Esophagus squamous epithelium (tissue), 4 donors: ENCODE measurements at regions not wholly inside any gene's neighbourhood (a gene's known extent, or its start where the extent isn't known, plus 50 kb on each side); places are given as distances from the start of the nearest gene placed in this dataset.

ENCODE experiments used
- POLR2A ChIP-seq, 4 donors: fragments of 450-650 bp; IDR thresholded peaks; one replicate each; pipeline ENCODE4 v1.6.1; 2017; ENCODE audit warnings: antibody characterized with exemption in 4 of 4, mild to moderate bottlenecking in 4 of 4, moderate library complexity in 3 of 4
- TF ChIP-seq, protein P1 (sequence below), 6 experiments: fragments of 450-650 bp in 4 of 6; fragments of 200-600 bp in 2 of 6; sonication (generic) in 2 of 6; IDR thresholded peaks; one replicate each; pipeline ENCODE4 v1.5.1; 2016 to 2019; ENCODE audit warnings: antibody characterized with exemption in 6 of 6, mild to moderate bottlenecking in 4 of 6, moderate library complexity in 4 of 6

DNA sequence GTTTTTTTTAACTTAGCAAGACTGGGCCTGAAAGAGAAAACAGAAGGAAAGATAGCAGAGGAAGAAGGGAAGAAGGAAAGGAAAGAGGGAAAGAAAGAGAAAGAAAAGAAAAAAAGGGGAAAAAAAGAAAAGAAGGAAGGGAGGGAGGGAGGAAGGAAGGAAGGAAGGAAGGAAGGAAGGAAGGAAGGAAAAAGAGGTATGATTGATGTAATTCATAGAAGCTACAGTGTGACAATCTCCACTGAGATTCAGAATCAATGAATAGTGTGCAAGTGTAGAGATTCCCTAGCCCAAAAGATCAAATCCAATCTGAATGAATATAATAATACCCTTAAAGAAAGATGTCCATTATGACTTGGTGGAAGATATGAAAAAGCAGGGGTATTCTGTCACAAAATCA is 126.9 kb upstream of the DNAJC10 start:
- TF ChIP-seq, protein P1, sequence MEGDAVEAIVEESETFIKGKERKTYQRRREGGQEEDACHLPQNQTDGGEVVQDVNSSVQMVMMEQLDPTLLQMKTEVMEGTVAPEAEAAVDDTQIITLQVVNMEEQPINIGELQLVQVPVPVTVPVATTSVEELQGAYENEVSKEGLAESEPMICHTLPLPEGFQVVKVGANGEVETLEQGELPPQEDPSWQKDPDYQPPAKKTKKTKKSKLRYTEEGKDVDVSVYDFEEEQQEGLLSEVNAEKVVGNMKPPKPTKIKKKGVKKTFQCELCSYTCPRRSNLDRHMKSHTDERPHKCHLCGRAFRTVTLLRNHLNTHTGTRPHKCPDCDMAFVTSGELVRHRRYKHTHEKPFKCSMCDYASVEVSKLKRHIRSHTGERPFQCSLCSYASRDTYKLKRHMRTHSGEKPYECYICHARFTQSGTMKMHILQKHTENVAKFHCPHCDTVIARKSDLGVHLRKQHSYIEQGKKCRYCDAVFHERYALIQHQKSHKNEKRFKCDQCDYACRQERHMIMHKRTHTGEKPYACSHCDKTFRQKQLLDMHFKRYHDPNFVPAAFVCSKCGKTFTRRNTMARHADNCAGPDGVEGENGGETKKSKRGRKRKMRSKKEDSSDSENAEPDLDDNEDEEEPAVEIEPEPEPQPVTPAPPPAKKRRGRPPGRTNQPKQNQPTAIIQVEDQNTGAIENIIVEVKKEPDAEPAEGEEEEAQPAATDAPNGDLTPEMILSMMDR (IDR thresholded peaks at IDR 0.05): no peak
- TF ChIP-seq POLR2A (IDR thresholded peaks at IDR 0.05): no peak
